ENCODE measurements at regions not wholly inside any gene's neighbourhood (a gene's known extent, or its start where the extent isn't known, plus 50 kb on each side); places are given as distances from the start of the nearest gene placed in this dataset.

DNA sequence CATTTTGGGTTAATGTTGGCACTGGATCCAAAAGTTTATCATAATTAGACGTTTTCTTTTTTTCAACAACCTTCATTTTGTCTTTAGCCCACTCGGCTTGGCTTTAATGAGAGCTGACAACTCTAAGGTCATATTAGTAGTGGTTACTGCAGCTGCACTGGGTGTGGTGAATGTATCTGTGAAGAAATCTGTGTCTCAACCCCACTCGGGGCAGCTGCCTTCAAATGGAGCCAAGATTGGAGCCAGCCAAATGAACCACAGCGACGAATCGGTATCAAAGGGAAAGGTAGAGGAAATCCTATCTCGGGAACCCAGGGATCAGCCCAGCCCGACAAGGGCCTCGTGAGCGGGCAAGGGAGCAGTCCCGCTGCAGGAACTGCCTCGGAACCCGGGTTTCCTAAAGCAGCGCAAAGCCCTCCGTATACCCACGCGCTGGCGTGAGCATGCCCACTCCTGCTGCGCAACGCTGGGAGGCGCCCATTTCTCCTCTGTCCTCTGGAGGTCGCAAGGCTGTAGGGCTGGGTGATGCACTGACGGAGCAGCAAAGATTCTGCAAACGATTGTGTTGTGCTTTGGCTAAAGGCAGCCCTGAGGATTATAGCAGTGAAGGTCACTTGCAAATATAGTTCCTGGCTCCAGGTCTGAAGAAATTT is 98.7 kb upstream of the MBL2 start:
- ChIA-PET POLR2A (no interaction called here), CTCF (no interaction called here), RAD21 (ENCODE audit: low non-redundant PET in 1 of 2, low total read pairs in 2 of 2, uncharacterized antibody in 2 of 2, unreplicated experiment in 2 of 2) (no interaction called here)
- H3K9me2 ChIP-seq (ENCODE audit: insufficient read depth): no peaks in the 10 kb centered on the region
- no peak for ATAC-seq
- no TSS peak for BruUV-seq (replicated peaks)
- no peaks in the 10 kb centered on the region for H3K4me1 ChIP-seq (ENCODE audit: control insufficient read depth in 1 of 2, insufficient read depth in 2 of 2, low read length in 2 of 2)
- H3K4me2 ChIP-seq (ENCODE audit: low read length): no peak overlapping the region
- H3K9me3 ChIP-seq (ENCODE audit: control insufficient read depth in 1 of 2, insufficient read depth in 1 of 2, low read depth in 1 of 2, low read length in 2 of 2): no peaks in the 10 kb centered on the region
- no peak overlapping the region for H3K9ac ChIP-seq (ENCODE audit: low read length)
- TF ChIP-seq ATF3 (IDR thresholded peaks at IDR 0.05) (no peak), SRF (IDR thresholded peaks at IDR 0.05; ENCODE audit: low read depth) (no peak), JUND (IDR thresholded peaks at IDR 0.05) (no peak), RAD21 (IDR thresholded peaks at IDR 0.05; ENCODE audit: low read depth) (no peak), YY1 (IDR thresholded peaks at IDR 0.05; ENCODE audit: extremely low read depth, insufficient replicate concordance, low read depth, low read length) (no peak), ZNF274 (IDR thresholded peaks at IDR 0.05; ENCODE audit: low read depth, low read length) (no peak), POLR2AphosphoS5 (IDR thresholded peaks at IDR 0.05; ENCODE audit: low read depth, low read length) (no peak), POLR2A (IDR thresholded peaks at IDR 0.05; ENCODE audit: borderline replicate concordance, extremely low read depth, insufficient read depth, insufficient read length) (no peak), CTCF (IDR thresholded peaks at IDR 0.05 in 2 of 3, conservative IDR thresholded peaks at IDR 0.05 in 1 of 3; ENCODE audit: borderline replicate concordance in 1 of 3, insufficient read depth in 1 of 3, low read depth in 2 of 3, low read length in 2 of 3) (no peak), ZBTB33 (IDR thresholded peaks at IDR 0.05; ENCODE audit: extremely low read depth, insufficient replicate concordance, low read length) (no peak), EZH2 (IDR thresholded peaks at IDR 0.05) (no peak), FOSL1 (IDR thresholded peaks at IDR 0.05; ENCODE audit: low read depth) (no peak), ZFX (IDR thresholded peaks at IDR 0.05) (no peak), EGR1 (IDR thresholded peaks at IDR 0.05; ENCODE audit: low read depth) (no peak), SP1 (IDR thresholded peaks at IDR 0.05; ENCODE audit: low read depth) (no peak), TCF7L2 (IDR thresholded peaks at IDR 0.05; ENCODE audit: borderline replicate concordance, extremely low read depth, insufficient read depth, insufficient read length) (no peak), CEBPB (IDR thresholded peaks at IDR 0.05; ENCODE audit: low read depth) (no peak)
- no peaks in the 10 kb centered on the region for H3K27me3 ChIP-seq (ENCODE audit: insufficient read depth, low read length)
- H3K27ac ChIP-seq (ENCODE audit: low read depth, low read length): no peak overlapping the region
- H3K4me3 ChIP-seq (replicated peaks in 1 of 2; ENCODE audit: low read depth in 1 of 2, low read length in 2 of 2): no peak overlapping the region
- no peaks in the 10 kb centered on the region for H3K36me3 ChIP-seq (ENCODE audit: control insufficient read depth in 1 of 2, insufficient read depth in 2 of 2, low read length in 2 of 2)
- no peak overlapping the region for H2AFZ ChIP-seq (ENCODE audit: low read depth, low read length, poor library complexity, severe bottlenecking)
- DNase-seq (ENCODE audit: low read depth, low spot score): no peak
- H4K20me1 ChIP-seq (ENCODE audit: insufficient read depth): no peaks in the 10 kb centered on the region
- H3K79me2 ChIP-seq (ENCODE audit: insufficient read depth, low read length): no peaks in the 10 kb centered on the region
- intact Hi-C loops (cut with micrococcal nuclease): no loop called here
